B cell (primary cell): ENCODE measurements at regions not wholly inside any gene's neighbourhood (a gene's known extent, or its start where the extent isn't known, plus 50 kb on each side); places are given as distances from the start of the nearest gene placed in this dataset.

Source experiments
- ATAC-seq: fragments of 200-7000 bp; cut with Tn5 transposase; one replicate; pipeline ENCODE4 v1.10.0; 2021; ENCODE audit warnings: low read depth, mild to moderate bottlenecking, moderate number of reproducible peaks, moderate library complexity
- CTCF ChIA-PET: fragments of 350-600 bp; sonication (Branson Sonifier 250); formaldehyde crosslinking; loops from one replicate; lab custom pipeline; 2021; ENCODE audit warnings: antibody characterized with exemption, inconsistent platforms; lab: Charles Lee
- POLR2A ChIA-PET: fragments of 350-600 bp; sonication (Branson Sonifier 250); formaldehyde crosslinking; loops from one replicate; lab custom pipeline; 2021; ENCODE audit warnings: antibody characterized with exemption; lab: Charles Lee
- DNase-seq: peaks from one replicate; pipeline ENCODE4 v3.0.0; 2013
- H2AFZ ChIP-seq: 2 replicates; pipeline ENCODE4 v1.6.1; 2012; ENCODE audit warnings: mild to moderate bottlenecking, low read depth, low read length; ENCODE audit not compliant: insufficient read depth, poor library complexity, severe bottlenecking
- H3K27ac ChIP-seq, 2 donors: 1 replicate in 1 of 2; 2 replicates in 1 of 2; pipeline ENCODE4 v1.5.1; 2012 to 2013; ENCODE audit warnings: low read length in 2 of 2, mild to moderate bottlenecking in 2 of 2, moderate library complexity in 1 of 2
- H3K27me3 ChIP-seq, 4 experiments: fragments of 200-600 bp in 1 of 4; sonication (generic) in 1 of 4; replicated peaks in 1 of 4; 1 replicate in 2 of 4; 2 replicates in 2 of 4; pipeline versions ENCODE4 v1.6.1 to v1.7.0; 2013 to 2016; ENCODE audit warnings: low read length in 3 of 4, mild to moderate bottlenecking in 2 of 4, mixed read lengths in 1 of 4, moderate library complexity in 1 of 4; ENCODE audit not compliant: insufficient read depth in 4 of 4, control insufficient read depth in 3 of 4; ENCODE audit errors: control extremely low read depth in 1 of 4
- H3K36me3 ChIP-seq, 2 experiments: replicated peaks in 1 of 2; 1 replicate in 1 of 2; 2 replicates in 1 of 2; pipeline versions ENCODE4 v1.6.1 to v1.7.1; 2013; ENCODE audit warnings: low read length in 1 of 2; ENCODE audit not compliant: insufficient read depth in 2 of 2, control insufficient read depth in 1 of 2; ENCODE audit errors: control extremely low read depth in 1 of 2, extremely low read depth in 1 of 2
- H3K4me1 ChIP-seq, 2 donors: fragments of 200-600 bp in 1 of 2; sonication (generic) in 1 of 2; 1 replicate in 1 of 2; 2 replicates in 1 of 2; pipeline versions ENCODE4 v1.5.1 to v1.6.1; 2013 to 2017; ENCODE audit warnings: low read length in 2 of 2; ENCODE audit not compliant: control insufficient read depth in 2 of 2, insufficient read depth in 2 of 2
- H3K4me2 ChIP-seq: replicated peaks from 2 replicates; pipeline ENCODE3; 2012; ENCODE audit warnings: mild to moderate bottlenecking, low read depth, low read length; ENCODE audit not compliant: poor library complexity, severe bottlenecking
- H3K4me3 ChIP-seq, 5 experiments: fragments of 200-600 bp in 1 of 5; sonication (generic) in 1 of 5; 1 replicate in 3 of 5; 2 replicates in 2 of 5; pipeline versions ENCODE4 v1.5.1 to v1.7.0; 2011 to 2016; ENCODE audit warnings: low read length in 4 of 5, mild to moderate bottlenecking in 4 of 5, low read depth in 2 of 5, control low read depth in 1 of 5, moderate library complexity in 1 of 5; ENCODE audit not compliant: insufficient read depth in 1 of 5; ENCODE audit errors: control extremely low read depth in 1 of 5, extremely low read depth in 1 of 5
- H3K79me2 ChIP-seq: fragments of 200-600 bp; sonication (generic); one replicate; pipeline ENCODE4 v1.6.0; 2016; ENCODE audit warnings: low read length; ENCODE audit not compliant: control insufficient read depth, insufficient read depth
- H3K9ac ChIP-seq: fragments of 200-600 bp; sonication (generic); 2 replicates; pipeline ENCODE4 v1.6.1; 2017; ENCODE audit warnings: mild to moderate bottlenecking, low read length, moderate library complexity
- H3K9me3 ChIP-seq, 3 donors: one replicate each; pipeline versions ENCODE4 v1.6.1 to v1.7.1; 2013; ENCODE audit warnings: low read length in 2 of 3; ENCODE audit not compliant: control insufficient read depth in 2 of 3, insufficient read depth in 1 of 3; ENCODE audit errors: control extremely low read depth in 1 of 3
- H4K20me1 ChIP-seq: 2 replicates; pipeline ENCODE4 v1.6.0; 2012; ENCODE audit warnings: mild to moderate bottlenecking, low read length; ENCODE audit not compliant: insufficient read depth, control insufficient read depth, poor library complexity, severe bottlenecking
- H3K27ac Mint-ChIP-seq: one replicate; pipeline ENCODE4 v1.8.0; 2021; ENCODE audit warnings: mixed read lengths
- H3K27me3 Mint-ChIP-seq: one replicate; pipeline ENCODE4 v1.8.0; 2021; ENCODE audit warnings: mixed read lengths
- H3K4me1 Mint-ChIP-seq: one replicate; pipeline ENCODE4 v1.8.0; 2021; ENCODE audit warnings: mixed read lengths
- H3K4me3 Mint-ChIP-seq: one replicate; pipeline ENCODE4 v1.8.0; 2021; ENCODE audit warnings: mixed read lengths
- H3K9me3 Mint-ChIP-seq: one replicate; pipeline ENCODE4 v1.8.0; 2022; ENCODE audit warnings: mixed read lengths; ENCODE audit not compliant: insufficient read depth
- CTCF ChIP-seq: fragments of 200-600 bp; IDR thresholded peaks from one replicate; pipeline ENCODE4 v1.8.0; 2022; ENCODE audit warnings: antibody characterized with exemption, mild to moderate bottlenecking
- EZH2 ChIP-seq: IDR thresholded peaks from 2 replicates; pipeline ENCODE4 v1.6.1; 2012; ENCODE audit warnings: borderline replicate concordance, low read depth, mild to moderate bottlenecking, moderate library complexity, low read length; ENCODE audit not compliant: insufficient read depth, poor library complexity, severe bottlenecking
- intact Hi-C: fragments of 100-400 bp; cut with micrococcal nuclease; formaldehyde crosslinking; loops from one replicate; pipeline ENCODE4 v1.10.0; 2022

GRCh38 chr13:62360609-62361008, 945.0 kb upstream of the PCDH20 start:
- CTCF ChIA-PET, result no interaction called here
- H3K4me3 Mint-ChIP-seq, result no peak overlapping the region

GRCh38 chr13:62358646-62358932, 942.9 kb upstream of the PCDH20 start:
- Histone ChIP-seq H3K4me3 (no peak overlapping the region), H4K20me1 (no peaks in the 10 kb centered on the region), H2AFZ (no peak overlapping the region), H3K79me2 (no peaks in the 10 kb centered on the region), H3K4me2 (no peak overlapping the region), H3K9me3 (no peaks in the 10 kb centered on the region), H3K27ac (no peak overlapping the region), H3K4me1 (no peaks in the 10 kb centered on the region), H3K27me3 (no peaks in the 10 kb centered on the region), H3K36me3 (no peaks in the 10 kb centered on the region), H3K9ac (no peak overlapping the region)
- DNase-seq, result no peak
- no peak for ATAC-seq
- H3K27me3 Mint-ChIP-seq, result no peaks in the 10 kb centered on the region
- no peaks in the 10 kb centered on the region for H3K4me1 Mint-ChIP-seq
- ChIA-PET CTCF (no interaction called here), POLR2A (no interaction called here)
- no peak for TF ChIP-seq CTCF
- TF ChIP-seq EZH2, result no peak
- intact Hi-C loops, result no loop called here
- H3K4me3 Mint-ChIP-seq, result no peak overlapping the region
- H3K9me3 Mint-ChIP-seq, result peaks cover 2% of the 10 kb centered on the region
- H3K27ac Mint-ChIP-seq, result no peak overlapping the region

More at GRCh38 chr13:62360609-62361008, 945.0 kb upstream of the PCDH20 start:
- H3K4me2 ChIP-seq, result no peak overlapping the region
- no peaks in the 10 kb centered on the region for H3K4me1 Mint-ChIP-seq
- no peak overlapping the region for H3K27ac ChIP-seq
- no peaks in the 10 kb centered on the region for H3K27me3 ChIP-seq
- no peaks in the 10 kb centered on the region for H3K36me3 ChIP-seq
- no peaks in the 10 kb centered on the region for H3K4me1 ChIP-seq
- no peaks in the 10 kb centered on the region for H3K79me2 ChIP-seq
- ATAC-seq (no peak), DNase-seq (no peak)
- POLR2A ChIA-PET, result no interaction called here
- H3K27ac Mint-ChIP-seq, result no peak overlapping the region
- H3K9ac ChIP-seq, result no peak overlapping the region
- no peak for TF ChIP-seq CTCF
- TF ChIP-seq EZH2, result no peak
- no peaks in the 10 kb centered on the region for H3K9me3 ChIP-seq
- H4K20me1 ChIP-seq, result no peaks in the 10 kb centered on the region
- H3K4me3 ChIP-seq, result no peak overlapping the region
- H3K9me3 Mint-ChIP-seq, result peaks cover 2% of the 10 kb centered on the region
- intact Hi-C loops, result no loop called here
- no peaks in the 10 kb centered on the region for H3K27me3 Mint-ChIP-seq
- H2AFZ ChIP-seq, result no peak overlapping the region
